Brain pericyte (primary cell): ENCODE measurements at regions not wholly inside any gene's neighbourhood (a gene's known extent, or its start where the extent isn't known, plus 50 kb on each side); places are given as distances from the start of the nearest gene placed in this dataset.

Experiments
- DNase-seq: peaks from one replicate; pipeline ENCODE4 v3.0.0-alpha.2; 2012; ENCODE audit warnings: low read depth, low spot score

DNA sequence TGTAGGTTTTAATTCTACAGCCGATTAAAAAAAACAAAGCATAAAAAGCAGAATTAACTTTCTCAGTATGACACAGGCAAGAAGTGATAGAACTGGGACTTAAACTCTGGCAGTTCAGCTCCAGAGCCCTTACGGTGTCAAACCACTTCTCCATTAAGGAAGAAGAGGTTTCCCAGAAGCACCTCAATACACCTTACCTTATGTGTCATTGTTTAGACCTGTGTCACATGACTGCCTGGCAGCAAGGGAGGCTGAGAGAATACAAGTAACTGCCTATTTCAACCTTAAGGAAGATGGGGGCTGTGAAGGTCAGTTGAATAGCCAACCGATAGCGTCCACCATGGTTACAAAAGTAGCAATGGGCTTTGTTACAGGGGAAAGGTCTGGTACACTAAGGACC, 54.6 kb upstream of the ARHGAP5 start:
- no peak for DNase-seq

GRCh38 chr14:32022938-32023466, 54.1 kb upstream of the ARHGAP5 start:
- DNase-seq: no peak

DNA sequence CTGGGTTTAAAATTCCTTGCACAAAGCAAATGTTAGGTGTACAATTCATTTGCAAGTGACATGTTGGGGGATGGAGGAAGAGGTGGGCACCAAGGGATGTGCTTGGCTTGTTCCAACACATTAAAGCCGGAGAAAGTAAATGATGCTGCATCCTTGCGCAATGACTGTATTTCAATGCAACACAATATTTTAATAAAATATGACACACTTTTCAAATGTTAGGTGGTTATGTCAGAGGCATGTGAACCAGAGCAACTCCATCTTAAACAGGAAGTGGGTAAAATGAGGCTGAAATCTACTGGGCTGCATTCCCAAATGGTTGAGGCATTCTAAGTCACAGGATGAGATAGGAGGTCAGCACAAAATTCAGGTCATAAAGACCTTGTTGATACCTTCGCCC, 53.6 kb upstream of the ARHGAP5 start:
- no peak for DNase-seq

DNA sequence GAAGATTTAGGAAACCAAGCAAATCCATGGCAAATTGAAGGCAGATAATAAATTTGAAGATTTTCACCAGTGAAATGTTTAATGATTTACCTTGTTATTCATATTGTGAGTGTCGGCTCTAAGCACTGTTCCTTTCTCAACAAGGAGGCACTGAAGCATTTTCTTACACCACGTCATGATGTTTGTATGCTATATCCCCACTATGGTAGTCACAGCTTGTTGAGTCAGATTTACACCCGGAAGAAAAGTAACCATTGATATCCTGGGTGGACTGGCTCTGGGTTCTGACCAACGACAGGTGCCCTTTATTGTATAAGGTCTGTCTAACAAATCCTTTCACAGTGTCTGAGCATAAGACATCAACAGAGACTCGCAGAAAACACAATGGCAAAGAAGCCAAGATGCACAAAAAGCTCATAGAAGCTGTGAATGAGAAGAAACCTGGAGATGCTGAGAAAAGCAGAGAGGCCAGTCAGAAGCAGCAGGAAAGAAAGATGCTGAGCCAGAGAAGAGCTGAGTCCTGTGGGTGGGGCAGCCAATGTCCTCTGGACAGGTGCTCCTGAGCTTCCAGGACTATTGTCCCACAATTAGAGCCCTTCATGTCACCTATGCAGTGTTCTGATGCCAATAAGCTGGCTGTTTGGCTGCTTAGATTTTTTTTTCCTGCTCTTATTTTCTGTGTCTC, 49.7 kb upstream of the ARHGAP5 start:
- no peak for DNase-seq
